ENCODE measurements at regions not wholly inside any gene's neighbourhood (a gene's known extent, or its start where the extent isn't known, plus 50 kb on each side); places are given as distances from the start of the nearest gene placed in this dataset.

GRCh38 chr21:36247316-36248010, 72.5 kb upstream of the MORC3 start:
- TF ChIP-seq CTCF (IDR thresholded peaks at IDR 0.05) (no peak), POLR2A (IDR thresholded peaks at IDR 0.05) (no peak)

All from tibial nerve (tissue), 3 donors.